ENCODE measurements at regions not wholly inside any gene's neighbourhood (a gene's known extent, or its start where the extent isn't known, plus 50 kb on each side); places are given as distances from the start of the nearest gene placed in this dataset.

DNA sequence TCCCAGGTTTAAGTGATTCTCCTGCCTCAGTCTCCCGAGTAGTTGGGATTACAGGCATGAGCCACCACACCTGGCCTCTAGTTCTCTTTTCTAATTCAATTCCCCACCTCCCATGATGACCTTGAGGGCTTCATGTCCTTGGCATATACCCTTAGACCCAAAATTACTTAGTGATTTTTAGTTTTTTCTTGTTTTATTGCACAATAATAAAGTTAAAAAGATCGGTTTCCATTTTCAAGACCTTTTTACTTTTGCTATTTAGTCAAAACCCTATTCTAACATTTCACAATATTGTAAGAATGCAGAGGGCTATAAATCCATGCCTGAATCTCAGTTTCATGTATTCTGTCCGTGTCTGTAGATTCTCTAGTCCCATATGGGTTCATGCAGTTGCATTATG is 354.6 kb upstream of the FANCL start:
- Histone ChIP-seq H3K79me1 (ENCODE audit: low read depth, low read length) (no peaks in the 10 kb centered on the region), H3K4me3 (ENCODE audit: extremely low read depth in 1 of 4, insufficient read depth in 2 of 4, low read depth in 3 of 4, low read length in 4 of 4) (no peak overlapping the region), H3K23ac (ENCODE audit: insufficient read length) (no peak overlapping the region), H3K9me3 (ENCODE audit: insufficient read depth in 2 of 2, low read depth in 1 of 2, low read length in 1 of 2) (no peaks in the 10 kb centered on the region), H2BK5ac (ENCODE audit: low read depth, low read length) (no peak overlapping the region), H3K14ac (ENCODE audit: insufficient read length) (no peak overlapping the region), H3K4me1 (replicated peaks in 1 of 4; ENCODE audit: control insufficient read depth in 3 of 4, insufficient read depth in 4 of 4, low read length in 3 of 4) (peaks cover 0 to 4% (median 0%) of the 10 kb centered on the region in 4 experiments; a peak in 1 of 7 replicates), H3K23me2 (ENCODE audit: low read depth, low read length) (no peaks in the 10 kb centered on the region), H3K18ac (ENCODE audit: extremely low read depth, low read length) (no peak overlapping the region), H3K4ac (replicated peaks; ENCODE audit: insufficient read length, low read depth, low read length) (no peak overlapping the region), H2BK12ac (ENCODE audit: low read depth, low read length) (no peak overlapping the region), H2AK5ac (ENCODE audit: low read depth, low read length) (no peak overlapping the region), H3K56ac (replicated peaks; ENCODE audit: insufficient read length, low read depth, low read length) (no peak overlapping the region), H3K79me2 (ENCODE audit: control insufficient read depth in 1 of 2, insufficient read depth in 2 of 2, low read length in 2 of 2) (no peaks in the 10 kb centered on the region), H4K91ac (replicated peaks; ENCODE audit: insufficient read length, low read length) (no peak overlapping the region), H2AFZ (ENCODE audit: low read length) (no peak overlapping the region), H2BK15ac (ENCODE audit: low read length) (no peak overlapping the region), H3K27me3 (replicated peaks in 1 of 4; ENCODE audit: control insufficient read depth in 3 of 4, extremely low read depth in 1 of 4, insufficient read depth in 3 of 4, low read length in 3 of 4) (no peaks in the 10 kb centered on the region), H4K5ac (ENCODE audit: insufficient read length, low read depth, low read length) (no peak overlapping the region), H2BK20ac (ENCODE audit: low read length) (no peak overlapping the region), H2BK120ac (replicated peaks; ENCODE audit: low read depth, low read length) (no peak overlapping the region), H4K8ac (ENCODE audit: extremely low read depth, insufficient read depth, low read length) (no peak overlapping the region), H3K36me3 (ENCODE audit: control insufficient read depth in 2 of 4, insufficient read depth in 4 of 4, low read length in 3 of 4) (no peaks in the 10 kb centered on the region), H4K20me1 (replicated peaks in 1 of 2; ENCODE audit: control insufficient read depth in 1 of 2, insufficient read depth in 2 of 2, low read length in 2 of 2) (no peaks in the 10 kb centered on the region), H3K27ac (ENCODE audit: low read depth, low read length) (no peak overlapping the region), H3K9ac (replicated peaks in 1 of 4; ENCODE audit: extremely low read depth in 1 of 4, low read depth in 3 of 4, low read length in 3 of 4) (no peak overlapping the region), H3K4me2 (ENCODE audit: insufficient read depth in 1 of 2, low read depth in 2 of 2, low read length in 2 of 2) (no peak overlapping the region)
- ChIA-PET POLR2A (ENCODE audit: partially characterized antibody) (no interaction called here), CTCF (ENCODE audit: partially characterized antibody) (interaction anchor here (1.6 to 2.5 kb wide), 2 partner anchors 13 to 22 kb away, joined by 3 to 7 read pairs; no protein-coding TSS in a partner anchor)
- DNase-seq (ENCODE audit: low read depth in 1 of 2, low spot score in 2 of 2) (no peak), FAIRE-seq (no peak)
- 69% methylated on average over 3 of the region's 3 CpGs; no CpG with 5 or more reads in 1 of the 2 experiments for WGBS, 2 experiments (ENCODE audit: extremely low coverage in 1 of 2, insufficient coverage in 1 of 2, insufficient read length in 1 of 2, insufficient replicate concordance in 2 of 2, low coverage in 1 of 2, low lambda C conversion rate in 2 of 2, missing lambda C conversion rate in 1 of 2)
- no peak for TF ChIP-seq HDAC2 (IDR thresholded peaks at IDR 0.05; ENCODE audit: borderline replicate concordance in 1 of 2, low read depth in 2 of 2, low read length in 2 of 2)
- TF ChIP-seq EGR1 (IDR thresholded peaks at IDR 0.05; ENCODE audit: borderline replicate concordance, low read depth, low read length): no peak
- TF ChIP-seq CHD1 (IDR thresholded peaks at IDR 0.05; ENCODE audit: low read depth, low read length): no peak
- no peak for TF ChIP-seq SAP30 (IDR thresholded peaks at IDR 0.05; ENCODE audit: insufficient read depth, insufficient replicate concordance, low read length)
- TF ChIP-seq JUND (IDR thresholded peaks at IDR 0.05; ENCODE audit: low read length): no peak
- TF ChIP-seq MAFK (IDR thresholded peaks at IDR 0.05; ENCODE audit: low read depth, low read length): no peak
- no peak for TF ChIP-seq CREB1 (IDR thresholded peaks at IDR 0.05)
- TF ChIP-seq TCF12 (IDR thresholded peaks at IDR 0.05; ENCODE audit: low read depth, low read length): no peak
- no peak for TF ChIP-seq CBX8 (IDR thresholded peaks at IDR 0.05; ENCODE audit: borderline replicate concordance, low read depth, low read length)
- no peak for TF ChIP-seq TEAD4 (IDR thresholded peaks at IDR 0.05; ENCODE audit: low read depth, low read length)
- TF ChIP-seq KDM5A (IDR thresholded peaks at IDR 0.05; ENCODE audit: low read length): no peak
- no peak for TF ChIP-seq SIRT6 (IDR thresholded peaks at IDR 0.05; ENCODE audit: low read length)
- TF ChIP-seq CTBP2 (IDR thresholded peaks at IDR 0.05; ENCODE audit: borderline replicate concordance, insufficient read depth, insufficient read length, low read length): no peak
- TF ChIP-seq NANOG (IDR thresholded peaks at IDR 0.05; ENCODE audit: insufficient read depth, low read depth, low read length, poor library complexity, severe bottlenecking): no peak
- TF ChIP-seq SIX5 (IDR thresholded peaks at IDR 0.05; ENCODE audit: low read depth, low read length): no peak
- no peak for TF ChIP-seq POU5F1 (IDR thresholded peaks at IDR 0.05; ENCODE audit: low read depth, low read length)
